ENCODE measurements at regions not wholly inside any gene's neighbourhood (a gene's known extent, or its start where the extent isn't known, plus 50 kb on each side); places are given as distances from the start of the nearest gene placed in this dataset.

DNA sequence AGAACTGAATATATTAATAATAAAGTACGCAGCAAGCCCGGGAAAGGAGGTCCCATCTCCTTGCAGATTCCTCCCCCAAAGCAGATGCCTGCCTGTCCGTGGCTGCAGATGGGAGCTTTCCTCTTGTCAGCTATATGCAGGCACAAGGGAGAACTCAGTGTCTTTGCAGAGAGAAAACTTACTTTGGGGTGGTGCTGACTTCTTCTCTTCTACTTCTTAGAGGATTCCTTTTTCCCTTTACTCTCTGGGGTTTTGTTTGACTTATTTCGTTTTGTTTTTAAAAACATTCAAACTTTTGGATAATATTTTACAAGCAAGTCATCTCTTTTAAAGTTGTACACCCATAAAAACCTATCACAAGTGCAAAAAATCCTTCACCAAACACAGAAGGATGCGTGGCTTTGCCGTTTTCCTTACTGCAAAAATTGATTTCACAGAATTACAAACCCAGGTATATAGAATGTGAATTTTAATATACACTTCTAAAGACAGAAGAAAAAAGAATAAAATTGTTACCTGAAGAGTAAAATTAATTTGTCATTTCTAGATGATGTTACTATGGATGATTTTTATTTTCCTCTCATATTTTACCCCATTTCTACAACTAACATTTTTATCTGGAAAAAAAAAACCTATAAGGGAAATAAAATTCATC, 65.3 kb upstream of the IGF1R start:
- intact Hi-C loops (cut with DNase I) = no loop called here
- no peak for DNase-seq

- intact Hi-C loops (cut with DNase I) = no loop called here
- no peak for DNase-seq
Measured at GRCh38 chr15:98583771-98584430, 64.4 kb upstream of the IGF1R start.

DNA sequence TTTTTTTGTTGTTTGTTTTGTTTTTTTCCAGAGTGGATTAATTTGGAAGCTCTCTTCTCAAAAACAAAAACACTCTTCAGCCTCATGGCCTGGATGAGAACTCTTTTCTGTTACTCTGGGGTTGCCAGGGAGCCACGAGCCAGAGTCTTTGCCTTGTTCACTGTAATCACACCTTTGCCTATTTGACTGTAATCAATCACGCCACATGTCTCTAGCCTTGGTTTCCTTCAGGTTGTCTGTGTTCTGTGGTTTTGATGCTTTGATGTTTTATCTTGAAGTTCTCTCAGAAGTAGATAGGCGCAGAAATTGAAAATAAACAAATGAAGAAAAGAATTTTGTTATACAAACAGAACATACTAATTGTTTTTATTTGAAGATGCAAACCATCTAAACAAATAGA, 62.3 kb upstream of the IGF1R start:
- intact Hi-C loops (cut with DNase I) = no loop called here
- DNase-seq = no peak

DNA sequence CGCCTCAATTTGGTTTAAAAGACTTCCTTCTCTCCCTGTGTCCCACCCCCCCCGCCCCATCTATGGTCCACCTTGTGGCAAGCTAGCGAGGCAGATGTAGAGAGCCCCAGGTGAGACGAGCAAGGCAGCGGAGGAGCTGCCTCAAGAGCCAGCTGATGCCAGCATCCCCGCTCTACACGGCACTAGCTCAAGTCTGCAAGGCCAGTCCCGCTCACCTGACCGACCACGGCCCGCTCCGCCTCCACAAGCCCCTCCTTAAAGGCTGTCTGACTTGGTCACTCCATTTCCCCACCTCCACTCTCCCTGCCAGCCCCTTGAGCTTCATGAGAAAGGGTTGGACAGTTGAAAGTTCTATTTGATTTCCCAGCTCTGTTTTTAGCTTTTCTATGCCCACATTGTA, 56.2 kb upstream of the IGF1R start:
- no peak for DNase-seq
- intact Hi-C loops (cut with DNase I) = no loop called here

- intact Hi-C loops (cut with DNase I) = no loop called here
- no peak for DNase-seq
Measured at GRCh38 chr15:98596131-98596530, 52.2 kb upstream of the IGF1R start.

DNA sequence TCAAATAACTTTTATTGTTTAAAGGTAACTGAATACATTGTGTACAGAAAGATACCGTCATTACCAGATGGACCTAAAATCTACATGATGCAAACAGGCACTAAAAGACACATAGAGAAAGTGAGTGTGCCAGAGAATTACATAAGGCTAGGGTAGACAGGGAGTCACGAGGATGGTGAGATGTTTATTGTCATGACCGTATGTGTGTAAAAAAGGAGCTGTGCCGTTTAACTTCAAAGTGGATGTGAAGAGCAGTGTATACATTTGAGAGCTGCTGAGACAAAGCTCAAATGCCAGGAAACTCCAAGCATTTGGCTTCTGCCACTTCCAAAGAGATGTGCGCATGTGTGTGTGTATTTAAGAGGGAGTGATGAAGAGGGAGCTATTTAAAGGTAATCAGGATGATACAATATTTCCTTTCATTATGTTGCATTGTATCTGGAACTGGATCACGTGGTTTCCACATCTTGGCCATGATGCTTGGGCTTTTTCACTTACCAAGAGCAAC, 51.4 kb upstream of the IGF1R start:
- DNase-seq = no peak
- intact Hi-C loops (cut with DNase I) = no loop called here

- intact Hi-C loops (cut with DNase I) = no loop called here
- peak in 1 of 42 donors; percentile 13 for DNase-seq
Measured at GRCh38 chr15:98597666-98598065, 50.7 kb upstream of the IGF1R start.
